Psoas muscle (tissue), 7 donors: ENCODE measurements at regions not wholly inside any gene's neighbourhood (a gene's known extent, or its start where the extent isn't known, plus 50 kb on each side); places are given as distances from the start of the nearest gene placed in this dataset.

ENCODE experiments used
- ATAC-seq, 4 donors: fragments of 200-7000 bp; cut with Tn5 transposase; one replicate each; pipeline ENCODE4 v1.9.1; 2020; ENCODE audit warnings: moderate library complexity in 3 of 4, mild to moderate bottlenecking in 2 of 4
- DNase-seq, 2 donors: peaks; one replicate each; pipeline ENCODE4 v3.0.0-alpha.2; 2020
- H3K27ac ChIP-seq: fragments of 200-600 bp; one replicate; pipeline ENCODE4 v1.8.0; 2022
- H3K27me3 ChIP-seq, 3 donors: fragments of 200-600 bp in 1 of 3; one replicate each; pipeline versions ENCODE4 v1.6.1 to v1.8.0; 2013 to 2022; ENCODE audit warnings: low read length in 2 of 3, mild to moderate bottlenecking in 2 of 3, moderate library complexity in 1 of 3; ENCODE audit not compliant: insufficient read depth in 3 of 3
- H3K36me3 ChIP-seq, 2 donors: fragments of 200-600 bp in 1 of 2; one replicate each; pipeline versions ENCODE4 v1.6.1 to v1.8.0; 2013 to 2022; ENCODE audit warnings: low read depth in 1 of 2, mild to moderate bottlenecking in 1 of 2, moderate library complexity in 1 of 2; ENCODE audit not compliant: insufficient read depth in 1 of 2
- H3K4me1 ChIP-seq: fragments of 200-600 bp; one replicate; pipeline ENCODE4 v1.8.0; 2022
- H3K4me3 ChIP-seq: fragments of 200-600 bp; one replicate; pipeline ENCODE4 v1.8.0; 2022; ENCODE audit warnings: mild to moderate bottlenecking
- H3K9me3 ChIP-seq: fragments of 200-600 bp; one replicate; pipeline ENCODE4 v1.8.0; 2022
- CTCF ChIP-seq: fragments of 200-600 bp; IDR thresholded peaks from one replicate; pipeline ENCODE4 v1.8.0; 2022; ENCODE audit warnings: antibody characterized with exemption
- WGBS, 3 donors: extraction: QIAGEN DNeasy Blood & Tissue Kit; methylation state at CpG; one replicate each; pipeline versions ENCODE4 v1.1.6 to v1.1.7; 2013; 5-methylcytosine and 5-hydroxymethylcytosine counted together
- intact Hi-C, 2 donors: fragments of 100-400 bp; cut with DNase I; formaldehyde crosslinking; loops; one replicate each; pipeline versions ENCODE4 v1.11.0 to v1.14.2; 2022
- donor health status: healthy with polysubstance abuse.
- donor health status: DM: no; HTN: no; CAD: no; lungs with moderate emphysema.
- donor health status: Bipolar disorder and iron deficiency.
- donor health status: healthy.
- donor health status: DM: yes; HTN: yes; CAD: no.
- donor health status: DM: no; HTN: no; CAD: no.
- donor health status: DM: yes; HTN: yes; CAD: no.

DNA sequence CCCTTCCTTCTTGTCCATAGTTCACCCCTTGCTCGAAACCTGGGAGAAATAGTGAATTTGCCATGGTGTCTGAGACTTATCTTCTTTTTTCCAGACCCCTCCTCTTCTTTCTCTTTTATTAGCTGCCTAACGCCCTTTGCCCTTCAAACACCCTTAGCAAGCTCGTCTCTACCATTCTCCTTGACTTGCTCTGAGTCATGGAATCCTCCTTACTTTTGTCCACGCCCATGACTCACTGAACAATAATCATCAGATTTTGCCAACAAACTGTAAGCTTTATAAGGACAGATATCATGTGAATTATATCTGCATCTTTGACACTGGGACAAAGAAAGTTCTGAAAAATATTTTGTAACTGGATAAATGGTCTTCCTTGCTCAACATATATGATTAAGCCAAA lies 67.1 kb upstream of the CNTNAP5 start:
- no peak overlapping the region for H3K4me3 ChIP-seq
- WGBS, 3 donors = 52 to 62% (median 56%) methylated on average over 4 of the region's 4 CpGs
- H3K36me3 ChIP-seq = no peaks in the 10 kb centered on the region
- no peak overlapping the region for H3K27ac ChIP-seq
- no peaks in the 10 kb centered on the region for H3K4me1 ChIP-seq
- ATAC-seq (no peak), DNase-seq (no peak)
- no peak for TF ChIP-seq CTCF
- intact Hi-C loops = no loop called here
- H3K9me3 ChIP-seq = no peaks in the 10 kb centered on the region
- H3K27me3 ChIP-seq = no peaks in the 10 kb centered on the region

- Histone ChIP-seq H3K4me1 (no peaks in the 10 kb centered on the region), H3K4me3 (no peak overlapping the region), H3K27ac (no peak overlapping the region), H3K9me3 (no peaks in the 10 kb centered on the region), H3K27me3 (no peaks in the 10 kb centered on the region), H3K36me3 (no peaks in the 10 kb centered on the region)
- no peak for TF ChIP-seq CTCF
- intact Hi-C loops = no loop called here
- no peak for DNase-seq
- no peak for ATAC-seq
Measured at GRCh38 chr2:123961576-123961975, 63.5 kb upstream of the CNTNAP5 start.

DNA sequence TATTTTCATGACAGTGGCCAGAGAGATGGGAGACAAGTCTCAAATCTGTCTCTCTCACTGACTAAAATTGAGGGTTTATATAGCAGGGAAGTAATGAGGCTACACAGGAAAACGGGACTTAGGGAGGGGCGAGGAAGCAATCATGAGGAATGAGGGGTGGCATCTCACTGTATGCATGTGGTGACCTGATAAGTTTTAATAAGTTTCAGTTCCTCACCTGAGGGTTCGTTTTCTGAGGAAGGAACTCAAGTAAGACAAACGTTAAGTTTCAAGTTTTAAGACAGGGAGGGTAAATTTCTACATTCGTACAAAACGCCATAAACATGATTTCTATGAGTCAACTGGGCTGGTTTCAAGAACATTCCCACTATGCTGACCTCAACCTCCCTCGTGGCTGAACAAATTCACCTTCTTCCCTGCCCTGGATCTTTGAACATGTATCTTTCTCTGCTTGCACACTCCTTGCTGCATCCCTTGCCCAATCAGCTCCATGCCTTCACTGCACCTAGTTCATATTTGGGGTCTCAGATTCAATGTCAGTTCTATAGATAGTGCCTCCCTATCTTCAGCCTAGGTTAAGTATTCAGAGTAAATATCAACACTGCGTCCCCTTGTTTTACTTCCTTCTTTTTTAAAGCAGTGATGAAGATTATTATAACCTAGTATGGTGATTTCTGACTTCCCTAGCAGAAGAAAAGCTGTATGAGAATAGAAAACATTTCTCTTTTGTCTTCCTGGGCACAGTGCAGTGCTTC lies 53.3 kb upstream of the CNTNAP5 start:
- Histone ChIP-seq H3K4me1 (no peaks in the 10 kb centered on the region), H3K9me3 (no peaks in the 10 kb centered on the region), H3K4me3 (no peak overlapping the region), H3K27me3 (no peaks in the 10 kb centered on the region), H3K27ac (no peak overlapping the region), H3K36me3 (no peaks in the 10 kb centered on the region)
- WGBS, 3 donors = 69 to 72% (median 69%) methylated on average over 8 of the region's 8 CpGs
- no peak for DNase-seq
- TF ChIP-seq CTCF = no peak
- intact Hi-C loops = no loop called here
- ATAC-seq = no peak
